ENCODE measurements at regions not wholly inside any gene's neighbourhood (a gene's known extent, or its start where the extent isn't known, plus 50 kb on each side); places are given as distances from the start of the nearest gene placed in this dataset.
"Not testable (repeated sequence)": the region's sequence is repeated elsewhere in the genome, so short reads cannot be mapped to it uniquely, and the experiment has no call there.

DNA sequence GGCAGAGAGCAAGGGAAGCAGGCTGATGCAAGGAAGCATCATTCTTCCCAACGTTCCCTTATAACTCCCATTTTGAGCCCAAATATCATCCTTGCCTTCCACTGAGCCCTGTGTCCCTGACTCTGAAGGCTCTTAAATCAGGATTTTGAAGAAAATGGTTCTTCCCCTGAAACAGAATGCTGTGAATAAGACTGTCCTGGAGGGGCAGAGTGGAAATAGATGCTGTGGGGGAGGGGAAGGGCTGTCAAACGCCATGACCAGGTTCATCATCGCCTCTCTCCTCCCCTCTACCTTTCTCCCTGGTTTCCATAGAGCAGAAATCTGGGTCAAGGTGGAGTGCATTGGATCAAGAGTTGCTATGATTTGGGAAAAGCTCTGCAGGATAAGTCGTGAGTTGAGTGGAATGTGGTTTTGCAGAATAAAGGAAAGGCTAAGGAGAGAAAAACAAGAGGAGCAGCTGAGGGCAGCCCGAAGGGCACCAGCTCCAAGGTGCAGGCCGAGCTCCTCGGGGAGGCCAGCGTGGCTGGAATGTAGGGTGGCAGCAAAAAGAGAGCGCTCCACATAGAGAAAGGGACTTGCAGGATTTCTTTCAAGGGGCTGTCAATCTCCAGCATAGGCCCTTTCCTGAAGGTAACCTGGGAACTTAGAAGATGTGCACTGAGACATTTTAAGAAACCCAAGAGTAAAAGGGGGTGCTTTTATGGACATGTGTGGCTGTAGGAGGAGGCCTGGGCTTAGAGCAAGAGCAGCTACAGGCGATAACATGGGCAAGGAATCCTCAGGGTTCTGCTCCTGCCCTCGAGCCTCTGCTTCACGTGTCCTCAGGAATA, 120.8 kb upstream of the CDYL start:
- DNase-seq (ENCODE audit: low read depth) = no peak

GRCh38 chr6:4653141-4653540, 123.1 kb upstream of the CDYL start:
- DNase-seq (ENCODE audit: low read depth) = no peak

DNA sequence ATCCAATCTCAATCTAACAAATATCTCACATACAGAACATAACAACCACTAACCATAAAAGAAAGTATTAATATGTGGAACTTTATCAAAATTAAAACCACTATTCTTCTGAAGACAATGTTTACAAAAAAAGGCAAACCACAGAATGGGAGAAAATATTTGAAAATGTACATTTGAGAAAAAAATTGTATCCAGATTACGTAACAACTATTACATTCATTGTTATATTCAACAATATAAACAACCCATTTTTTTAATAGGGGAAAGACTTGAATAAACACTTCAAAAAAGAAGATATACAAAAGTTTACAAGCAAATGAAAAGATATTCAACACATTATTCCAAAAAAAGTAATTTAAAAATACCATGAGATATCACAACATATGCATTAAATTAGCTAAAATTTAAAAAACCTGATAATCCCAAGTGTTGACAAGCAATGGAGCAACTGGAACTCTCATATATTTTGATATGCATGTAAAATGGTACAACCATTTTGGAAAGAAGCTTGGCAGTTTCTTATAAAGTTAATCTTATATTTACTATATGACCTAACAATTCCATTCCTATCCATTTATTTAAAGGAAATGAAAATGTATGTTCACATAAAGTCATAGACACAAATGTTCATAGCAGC, 124.3 kb upstream of the CDYL start:
- no peak for DNase-seq (ENCODE audit: low read depth)

- DNase-seq (ENCODE audit: low read depth) = no peak
These were observed 126.5 kb upstream of the CDYL start for GRCh38 chr6:4649728-4650127.

- DNase-seq (ENCODE audit: low read depth) = peak; percentile 87
These were observed 128.5 kb upstream of the CDYL start for GRCh38 chr6:4647414-4648365.

DNA sequence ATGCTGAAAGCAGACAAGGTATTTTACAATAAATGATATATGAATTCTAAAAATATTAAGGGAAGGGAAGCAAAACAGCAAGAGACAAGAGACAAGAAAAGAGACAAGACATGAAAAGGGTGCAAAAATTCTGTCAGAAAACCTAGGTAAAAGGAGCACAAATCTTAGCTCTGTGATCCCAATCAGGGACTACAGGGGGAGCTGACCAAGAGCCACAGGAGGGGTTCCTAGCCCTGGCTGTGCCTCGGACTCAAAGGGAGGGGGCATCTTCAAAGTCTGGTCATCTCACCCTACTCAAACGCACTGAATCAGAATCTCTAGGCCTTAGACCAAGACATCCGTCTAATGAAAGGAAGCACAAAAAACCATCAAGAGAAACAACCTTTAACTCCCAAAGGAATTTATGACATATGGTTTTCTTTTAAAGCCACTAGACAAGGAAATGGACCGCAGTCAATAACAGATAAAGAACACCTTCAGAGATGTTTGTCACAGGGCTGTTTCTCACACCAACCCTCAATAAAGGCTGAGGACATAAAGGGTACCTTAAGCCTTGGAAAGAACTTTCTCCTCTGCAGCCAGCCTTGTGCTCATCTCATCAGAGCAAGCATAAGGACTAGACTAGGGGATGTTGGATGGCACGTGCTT, 130.4 kb upstream of the CDYL start:
- no peak for DNase-seq (ENCODE audit: low read depth)

- no peak for DNase-seq (ENCODE audit: low read depth)
These were observed 131.2 kb upstream of the CDYL start for GRCh38 chr6:4644996-4645395.

GRCh38 chr6:4641461-4641860, 134.7 kb upstream of the CDYL start:
- no peak for DNase-seq (ENCODE audit: low read depth)

DNA sequence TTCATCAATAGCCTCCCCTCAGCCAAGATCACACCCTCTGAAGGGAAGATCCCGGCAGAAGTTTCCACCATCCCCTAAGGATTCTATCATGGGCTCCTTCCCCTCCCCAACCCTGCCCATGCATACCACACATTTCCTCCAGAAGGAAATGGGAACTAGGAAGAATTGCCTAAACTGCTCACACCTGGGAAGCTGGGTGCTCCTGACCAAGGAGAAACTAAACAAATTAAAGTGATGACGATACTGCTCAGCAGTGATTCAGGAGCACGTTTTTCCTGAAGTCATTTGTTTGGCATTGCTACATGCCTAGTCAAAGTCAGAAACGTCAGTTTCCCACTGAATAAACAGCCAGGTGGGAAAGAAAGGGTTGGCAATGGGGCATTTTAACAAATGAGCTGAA, 136.1 kb upstream of the CDYL start:
- peak; percentile 24 for DNase-seq (ENCODE audit: low read depth)

DNA sequence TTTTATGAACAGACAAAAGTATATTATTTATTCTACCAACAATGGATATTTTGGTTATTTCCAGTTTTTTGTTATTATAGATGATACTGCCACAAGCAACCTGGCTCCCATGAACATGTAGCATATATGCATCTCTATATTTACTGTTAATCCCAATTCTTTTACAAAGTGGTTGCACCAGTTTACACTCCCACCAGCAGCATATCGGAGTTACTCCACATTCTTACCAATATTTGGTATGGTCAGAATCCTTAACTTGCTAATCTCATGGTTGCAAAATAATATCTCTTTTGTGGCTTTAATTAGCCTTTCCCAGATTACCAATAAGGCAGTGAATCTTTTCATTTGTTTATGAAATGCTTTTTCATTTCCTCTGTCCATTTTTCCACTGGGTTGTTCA, 137.6 kb upstream of the CDYL start:
- no peak for DNase-seq (ENCODE audit: low read depth)

DNA sequence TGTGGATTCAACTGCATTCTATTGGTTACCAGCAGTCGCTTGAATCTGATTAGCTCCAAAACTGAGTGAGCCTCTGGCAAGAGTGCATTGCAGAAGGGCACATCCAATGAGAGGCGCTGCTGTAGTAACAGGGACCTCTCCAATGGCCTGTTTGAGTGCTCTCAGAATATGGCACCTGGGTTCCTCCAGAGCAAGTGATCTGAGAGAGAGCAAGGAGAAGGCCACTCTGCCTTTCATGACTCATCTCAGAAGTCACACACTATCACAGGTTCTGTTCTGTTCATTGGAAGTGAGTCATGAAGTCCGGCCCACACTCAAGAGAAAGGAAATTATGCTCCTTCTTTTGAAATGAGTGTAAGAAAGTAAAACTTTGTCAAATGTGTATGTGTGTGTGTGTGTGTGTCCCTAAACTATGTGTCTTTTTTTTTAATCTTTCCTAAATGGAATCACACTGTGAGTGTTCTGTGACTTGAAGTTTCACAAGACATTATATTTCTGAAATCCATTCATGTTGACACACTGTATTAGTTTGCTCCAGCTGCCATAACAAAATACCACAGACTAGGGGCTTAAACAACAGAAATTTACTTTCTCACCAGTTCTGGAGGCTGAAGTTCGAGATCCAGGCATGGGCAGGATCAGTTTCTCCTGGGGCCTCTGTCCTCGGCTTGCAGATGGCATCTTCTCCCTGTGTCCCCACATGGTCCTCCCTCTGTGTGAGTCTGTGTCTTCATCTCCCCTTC, 138.3 kb upstream of the CDYL start:
- DNase-seq (ENCODE audit: low read depth) = peak; percentile 69

GRCh38 chr6:4636881-4637224, 139.4 kb upstream of the CDYL start:
- no peak for DNase-seq (ENCODE audit: low read depth)

- DNase-seq (ENCODE audit: low read depth) = no peak
These were observed 139.9 kb upstream of the CDYL start for GRCh38 chr6:4636191-4636880.

- DNase-seq (ENCODE audit: low read depth) = no peak
These were observed 140.5 kb upstream of the CDYL start for GRCh38 chr6:4635666-4636065.

- DNase-seq (ENCODE audit: low read depth) = no peak
These were observed 143.8 kb upstream of the CDYL start for GRCh38 chr6:4632421-4632820.

GRCh38 chr6:4629789-4630188, 146.4 kb upstream of the CDYL start:
- not testable (repeated sequence) for DNase-seq (ENCODE audit: low read depth)

- no peak for DNase-seq (ENCODE audit: low read depth)
These were observed 150.6 kb upstream of the CDYL start for GRCh38 chr6:4625557-4625956.

GRCh38 chr6:4624726-4625125, 151.5 kb upstream of the CDYL start:
- no peak for DNase-seq (ENCODE audit: low read depth)

GRCh38 chr6:4620284-4621151, 155.7 kb upstream of the CDYL start:
- DNase-seq (ENCODE audit: low read depth) = no peak

DNA sequence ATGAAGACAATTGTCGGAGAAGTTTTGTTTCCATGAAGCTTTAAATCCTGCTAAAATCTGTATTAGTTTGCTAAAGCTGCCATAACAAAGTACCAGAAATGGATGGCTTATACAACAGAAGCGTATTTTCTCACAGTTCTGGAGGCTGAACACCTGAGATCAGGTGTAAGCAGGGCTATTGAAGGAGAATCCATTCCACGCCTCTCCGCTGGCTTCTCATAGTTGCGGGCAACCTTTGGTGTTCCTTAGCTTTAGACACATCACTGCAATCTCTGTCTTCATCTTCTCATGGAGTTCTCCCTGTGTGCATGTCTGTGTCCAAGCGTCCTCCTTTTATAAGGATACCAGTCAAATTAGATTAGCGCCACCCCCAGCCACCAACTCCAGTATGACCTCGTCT, 159.9 kb upstream of the CDYL start:
- no peak for DNase-seq (ENCODE audit: low read depth)
